K562 (cell line): ENCODE measurements at regions not wholly inside any gene's neighbourhood (a gene's known extent, or its start where the extent isn't known, plus 50 kb on each side); places are given as distances from the start of the nearest gene placed in this dataset.

Experiments used
- ATAC-seq: fragments of 200-7000 bp; cut with Tn5 transposase; 3 replicates; pipeline ENCODE4 v1.9.1; 2020; ENCODE audit warnings: moderate library complexity
- BruUV-seq: library from RNA; stranded (reverse); fragments of 400-500 nt; replicated peaks from 2 replicates; lab custom pipeline; 2021; lab: Mats Ljungman, UMichigan
- CTCF ChIA-PET: fragments of 300-600 bp; formaldehyde crosslinking; extraction: SDS; loops from one replicate; lab custom pipeline; 2021; ENCODE audit warnings: low intra/inter-chr PET ratio; lab: Yijun Ruan, JAX
- POLR2A ChIA-PET: fragments of 300-600, 350-650 bp; sonication (Branson Sonifier 250); formaldehyde crosslinking; extraction: SDS; loops from one replicate; lab custom pipeline; 2021; ENCODE audit warnings: antibody characterized with exemption, inconsistent platforms; lab: Yijun Ruan, JAX
- DNase-seq, 4 experiments: peaks; one replicate each; pipeline versions ENCODE4 v3.0.0 to v3.0.0-alpha.2; 2011 to 2018; ENCODE audit warnings: low spot score in 3 of 4, mixed read lengths in 3 of 4; ENCODE audit errors: extremely low read depth in 1 of 4
- FAIRE-seq: peaks from 2 replicates; lab custom pipeline; 2011; peaks lifted over from hg19 to GRCh38; lab: Jason Lieb, UNC
- H2AFZ ChIP-seq: 2 replicates; pipeline ENCODE4 v1.6.0; 2011; ENCODE audit warnings: low read depth, low read length, control low read depth, inconsistent platforms
- H3K27ac ChIP-seq: fragments of 200-600 bp; 3 replicates; pipeline ENCODE4 v1.8.0; 2011; ENCODE audit warnings: low read depth, mild to moderate bottlenecking, control low read depth, inconsistent platforms, low read length, moderate library complexity, mixed read lengths; ENCODE audit errors: extremely low read depth
- H3K27me3 ChIP-seq, 2 experiments: fragments of 300-600 bp in 1 of 2; 2 replicates in 1 of 2; 3 replicates in 1 of 2; pipeline versions ENCODE4 v1.6.0 to v1.8.0; 2011; ENCODE audit warnings: inconsistent platforms in 2 of 2, low read length in 2 of 2, mild to moderate bottlenecking in 1 of 2, mixed read lengths in 1 of 2, moderate library complexity in 1 of 2; ENCODE audit not compliant: control insufficient read depth in 2 of 2, insufficient read depth in 2 of 2
- H3K36me3 ChIP-seq: fragments of 300-600 bp; 3 replicates; pipeline ENCODE4 v1.8.0; 2011; ENCODE audit warnings: mild to moderate bottlenecking, low read length, inconsistent platforms; ENCODE audit not compliant: control insufficient read depth, insufficient read depth
- H3K4me1 ChIP-seq, 2 experiments: fragments of 200-600 bp in 1 of 2; replicated peaks in 1 of 2; 2 replicates in 1 of 2; 3 replicates in 1 of 2; pipeline versions ENCODE4 v1.5.1 to v1.8.0; 2011; ENCODE audit warnings: inconsistent platforms in 2 of 2, low read length in 2 of 2, mild to moderate bottlenecking in 1 of 2, mixed read lengths in 1 of 2, moderate library complexity in 1 of 2; ENCODE audit not compliant: control insufficient read depth in 2 of 2, insufficient read depth in 2 of 2
- H3K4me2 ChIP-seq: 2 replicates; pipeline ENCODE4 v1.6.1; 2011; ENCODE audit warnings: low read length, control low read depth, inconsistent platforms, mixed read lengths; ENCODE audit not compliant: insufficient read depth
- H3K4me3 ChIP-seq: fragments of 200-600 bp; sonication (generic), shearing (Covaris generic); 2 replicates; pipeline ENCODE4 v1.5.1; 2016; ENCODE audit warnings: control low read depth, inconsistent platforms
- H3K79me2 ChIP-seq: fragments of 200-600 bp; 3 replicates; pipeline ENCODE4 v1.8.0; 2011; ENCODE audit warnings: low read length, inconsistent platforms; ENCODE audit not compliant: control insufficient read depth, insufficient read depth
- H3K9ac ChIP-seq, 2 experiments: 2 replicates each; pipeline versions ENCODE4 v1.6.0 to v1.6.1; 2011; ENCODE audit warnings: low read depth in 2 of 2, low read length in 2 of 2, control low read depth in 1 of 2, inconsistent platforms in 1 of 2, mild to moderate bottlenecking in 1 of 2, mixed read lengths in 1 of 2; ENCODE audit not compliant: insufficient read depth in 1 of 2
- H3K9me1 ChIP-seq: one replicate; pipeline ENCODE4 v1.6.0; 2011; ENCODE audit warnings: inconsistent platforms, mild to moderate bottlenecking, low read length, moderate library complexity; ENCODE audit not compliant: control insufficient read depth, insufficient read depth
- H3K9me3 ChIP-seq: replicated peaks from 2 replicates; pipeline ENCODE4 v1.5.1; 2011; ENCODE audit warnings: low read depth, low read length, inconsistent platforms; ENCODE audit not compliant: control insufficient read depth, insufficient read depth
- H4K20me1 ChIP-seq: replicated peaks from 2 replicates; pipeline ENCODE4 v1.6.1; 2011; ENCODE audit warnings: low read length, inconsistent platforms, mixed read lengths; ENCODE audit not compliant: control insufficient read depth, insufficient read depth
- ARHGAP35 ChIP-seq: fragments of 450-650 bp; IDR thresholded peaks from 2 replicates; pipeline ENCODE4 v1.6.1; 2018; ENCODE audit not compliant: partially characterized antibody
- BHLHE40 ChIP-seq: IDR thresholded peaks from 2 replicates; pipeline ENCODE4 v1.6.1; 2011; ENCODE audit warnings: low read length, improper control_type of control experiment
- CBFA2T2 ChIP-seq: fragments of 450-650 bp; conservative IDR thresholded peaks from 2 replicates; pipeline ENCODE4 v1.6.1; 2017; ENCODE audit warnings: mild to moderate bottlenecking
- E4F1 ChIP-seq: fragments of 250-450 bp; sonication (Bioruptor Pico); IDR thresholded peaks from 2 replicates; pipeline ENCODE4 v1.5.0; 2021; ENCODE audit warnings: mild to moderate bottlenecking, borderline replicate concordance
- HIVEP1 ChIP-seq: fragments of 250-450 bp; sonication (Bioruptor Pico); IDR thresholded peaks from 2 replicates; pipeline ENCODE4 v1.4.0; 2020; ENCODE audit warnings: mild to moderate bottlenecking
- KAT2B ChIP-seq: IDR thresholded peaks from one replicate; pipeline ENCODE4 v1.6.1; 2012; ENCODE audit warnings: low read depth, mild to moderate bottlenecking, control low read depth, inconsistent platforms, low read length, moderate library complexity
- MCM3 ChIP-seq: fragments of 450-650 bp; IDR thresholded peaks from 2 replicates; pipeline ENCODE4 v1.6.1; 2016
- MGA ChIP-seq: fragments of 450-650 bp; IDR thresholded peaks from 2 replicates; pipeline ENCODE4 v1.6.1; 2016; ENCODE audit warnings: mild to moderate bottlenecking, moderate library complexity
- MXI1 ChIP-seq: IDR thresholded peaks from 2 replicates; pipeline ENCODE4 v1.6.1; 2011; ENCODE audit warnings: low read depth, mild to moderate bottlenecking, improper control_type of control experiment, low read length
- SRSF3 ChIP-seq: fragments of 200-400 bp; formaldehyde crosslinking; IDR thresholded peaks from 2 replicates; pipeline ENCODE4 v1.6.1; 2016; ENCODE audit warnings: mild to moderate bottlenecking, low read length, moderate library complexity; ENCODE audit not compliant: insufficient read depth
- ZNF174 ChIP-seq: fragments of 250-450 bp; sonication (Bioruptor Pico); IDR thresholded peaks from 2 replicates; pipeline ENCODE4 v1.4.0; 2020; ENCODE audit warnings: mild to moderate bottlenecking
- ZNF232 ChIP-seq: sonication (generic); formaldehyde crosslinking; IDR thresholded peaks from 2 replicates; pipeline ENCODE4 v1.8.0; 2022; ENCODE audit warnings: mild to moderate bottlenecking, missing genetic modification reagents
- WGBS: fragments of 100-300 bp; shearing (Covaris generic); methylation state at CpG from one replicate; pipeline ENCODE4 v1.1.6; 2016; ENCODE audit warnings: low coverage, mixed read lengths; ENCODE audit not compliant: insufficient coverage; ENCODE audit errors: missing lambda C conversion rate; 5-methylcytosine and 5-hydroxymethylcytosine counted together
- in situ Hi-C: fragments of 300-500 bp; cut with MboI; formaldehyde crosslinking; loops from 4 replicates; pipeline ENCODE4 v1.15.0; 2018; ENCODE audit warnings: inconsistent platforms, mixed read lengths
- intact Hi-C: fragments of 100-400 bp; cut with micrococcal nuclease; formaldehyde crosslinking; loops from 2 replicates; pipeline ENCODE4 v1.14.2; 2022

- H3K9ac ChIP-seq: no peak overlapping the region
- FAIRE-seq (no peak), ATAC-seq (no peak), DNase-seq (no peak)
- H3K9me1 ChIP-seq: no peaks in the 10 kb centered on the region
- H3K79me2 ChIP-seq: no peaks in the 10 kb centered on the region
- intact Hi-C loops (no loop called here), in situ Hi-C loops (no loop called here)
- H3K4me2 ChIP-seq: no peak overlapping the region
- POLR2A ChIA-PET: no interaction called here
- H3K27ac ChIP-seq: no peak overlapping the region
- WGBS: 0% methylated on average over 4 of the region's 4 CpGs
- no TSS peak for BruUV-seq
- H3K36me3 ChIP-seq: no peaks in the 10 kb centered on the region
- no peaks in the 10 kb centered on the region for H4K20me1 ChIP-seq
- no peaks in the 10 kb centered on the region for H3K4me1 ChIP-seq
- H3K27me3 ChIP-seq: no peaks in the 10 kb centered on the region
- H3K9me3 ChIP-seq: no peaks in the 10 kb centered on the region
- CTCF ChIA-PET: no interaction called here
- no peak overlapping the region for H3K4me3 ChIP-seq
- no peak overlapping the region for H2AFZ ChIP-seq
- TF ChIP-seq SRSF3: no peak
- TF ChIP-seq KAT2B: no peak
- no peak for TF ChIP-seq ARHGAP35
- TF ChIP-seq E4F1: no peak
- TF ChIP-seq HIVEP1 (CRISPR knock-in tag): no peak
- TF ChIP-seq CBFA2T2: no peak
- TF ChIP-seq MXI1: no peak
- no peak for TF ChIP-seq MCM3
- no peak for TF ChIP-seq BHLHE40
- no peak for TF ChIP-seq ZNF174 (CRISPR knock-in tag)
- no peak for TF ChIP-seq MGA
- TF ChIP-seq ZNF232 (CRISPR knock-in tag): no peak
These were observed 666.6 kb upstream of the SLC35B3 start for GRCh38 chr6:9101920-9102319.
